ENCODE measurements at regions not wholly inside any gene's neighbourhood (a gene's known extent, or its start where the extent isn't known, plus 50 kb on each side); places are given as distances from the start of the nearest gene placed in this dataset.

DNA sequence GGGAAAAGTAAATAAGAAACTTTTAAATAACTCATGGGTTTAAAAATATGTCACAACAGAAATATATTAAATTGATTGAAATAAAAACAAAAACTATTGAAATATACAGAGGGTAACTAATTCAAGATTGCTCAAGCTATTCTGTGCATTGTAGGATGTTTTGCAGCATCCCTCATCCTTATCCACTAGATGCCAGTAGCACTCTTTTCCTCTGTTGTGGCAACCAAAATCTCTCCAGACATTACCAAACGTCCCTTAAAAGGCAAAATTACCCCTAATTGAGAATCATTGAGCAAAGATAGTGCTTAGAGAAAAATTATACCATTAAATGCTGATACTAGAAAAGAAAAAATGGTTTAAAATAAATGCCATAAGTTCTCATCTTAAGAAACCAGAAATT is 682.6 kb downstream of the RWDD3 start:
- no peak for ATAC-seq (replicated peaks)
- no peak for DNase-seq
- H3K9me3 Mint-ChIP-seq: peaks cover 5 to 7% of the 10 kb centered on the region in 2 donors
- no peaks in the 10 kb centered on the region for H3K27me3 Mint-ChIP-seq
- H3K36me3 Mint-ChIP-seq: no peaks in the 10 kb centered on the region
- no peaks in the 10 kb centered on the region for H3K4me1 Mint-ChIP-seq
- no peak overlapping the region for H3K27ac Mint-ChIP-seq
- no peak overlapping the region for H3K4me3 Mint-ChIP-seq

- DNase-seq (no peak), ATAC-seq (replicated peaks) (no peak)
- Mint-ChIP-seq H3K36me3 (no peaks in the 10 kb centered on the region), H3K27ac (no peak overlapping the region), H3K4me3 (no peak overlapping the region), H3K27me3 (no peaks in the 10 kb centered on the region), H3K4me1 (no peaks in the 10 kb centered on the region), H3K9me3 (no peaks in the 10 kb centered on the region)
Measured at GRCh38 chr1:95924684-95925083, 690.7 kb downstream of the RWDD3 start.

- no peak overlapping the region for H3K4me3 Mint-ChIP-seq
- no peaks in the 10 kb centered on the region for H3K9me3 Mint-ChIP-seq
Measured at GRCh38 chr1:95926331-95926730, 692.3 kb downstream of the RWDD3 start.

DNA sequence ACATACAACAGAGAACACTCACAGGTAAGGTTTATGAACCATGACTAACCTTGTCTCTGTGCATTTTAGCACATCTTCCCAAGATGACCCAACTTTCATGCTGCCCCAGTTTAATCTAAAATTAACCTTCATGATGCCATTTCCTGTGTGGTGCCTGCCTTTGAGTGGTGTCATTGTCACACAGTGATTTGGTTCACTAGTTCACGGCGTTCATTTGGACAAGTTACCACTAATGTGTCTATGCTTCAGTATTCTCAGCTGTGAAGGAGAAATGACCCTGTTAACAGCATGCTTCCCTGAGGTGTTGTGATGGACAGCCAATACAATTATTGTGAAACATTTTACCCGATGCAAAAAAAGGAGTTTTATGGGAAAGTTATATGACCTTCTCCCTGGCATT is 693.1 kb downstream of the RWDD3 start:
- Mint-ChIP-seq H3K36me3 (no peaks in the 10 kb centered on the region), H3K4me3 (no peak overlapping the region), H3K9me3 (no peaks in the 10 kb centered on the region), H3K27me3 (no peaks in the 10 kb centered on the region), H3K4me1 (no peaks in the 10 kb centered on the region), H3K27ac (no peak overlapping the region)
- ATAC-seq (replicated peaks) (no peak), DNase-seq (no peak)

More at GRCh38 chr1:95926331-95926730, 692.3 kb downstream of the RWDD3 start:
- H3K27ac Mint-ChIP-seq: no peak overlapping the region
- no peaks in the 10 kb centered on the region for H3K36me3 Mint-ChIP-seq
- DNase-seq: no peak
- H3K4me1 Mint-ChIP-seq: no peaks in the 10 kb centered on the region
- ATAC-seq (replicated peaks): no peak
- H3K27me3 Mint-ChIP-seq: no peaks in the 10 kb centered on the region

GRCh38 chr1:95935719-95936118 is 701.7 kb downstream of the RWDD3 start:
- Mint-ChIP-seq H3K9me3 (peaks cover 3 to 4% of the 10 kb centered on the region in 2 donors), H3K27me3 (no peaks in the 10 kb centered on the region), H3K4me3 (no peak overlapping the region), H3K36me3 (no peaks in the 10 kb centered on the region), H3K4me1 (no peaks in the 10 kb centered on the region), H3K27ac (no peak overlapping the region)
- ATAC-seq (replicated peaks) (no peak), DNase-seq (no peak)

- ATAC-seq (replicated peaks) (no peak), DNase-seq (no peak)
- no peaks in the 10 kb centered on the region for H3K4me1 Mint-ChIP-seq
- H3K27ac Mint-ChIP-seq: no peak overlapping the region
- no peaks in the 10 kb centered on the region for H3K27me3 Mint-ChIP-seq
- no peak overlapping the region for H3K4me3 Mint-ChIP-seq
- H3K36me3 Mint-ChIP-seq: no peaks in the 10 kb centered on the region
- H3K9me3 Mint-ChIP-seq: peaks cover 2 to 4% of the 10 kb centered on the region in 2 donors
Measured at GRCh38 chr1:95941121-95941798, 707.2 kb downstream of the RWDD3 start.

GRCh38 chr1:95948023-95948422 is 714.0 kb downstream of the RWDD3 start:
- DNase-seq (no peak), ATAC-seq (replicated peaks) (no peak)
- H3K27ac Mint-ChIP-seq: no peak overlapping the region
- no peak overlapping the region for H3K4me3 Mint-ChIP-seq
- no peaks in the 10 kb centered on the region for H3K36me3 Mint-ChIP-seq
- H3K9me3 Mint-ChIP-seq: no peaks in the 10 kb centered on the region
- H3K4me1 Mint-ChIP-seq: no peaks in the 10 kb centered on the region
- no peaks in the 10 kb centered on the region for H3K27me3 Mint-ChIP-seq

GRCh38 chr1:95951371-95952102 is 717.5 kb downstream of the RWDD3 start:
- no peak overlapping the region for H3K4me3 Mint-ChIP-seq
- no peak overlapping the region for H3K27ac Mint-ChIP-seq
- no peaks in the 10 kb centered on the region for H3K36me3 Mint-ChIP-seq
- H3K9me3 Mint-ChIP-seq: no peaks in the 10 kb centered on the region
- H3K27me3 Mint-ChIP-seq: no peaks in the 10 kb centered on the region
- DNase-seq: no peak
- ATAC-seq (replicated peaks): no peak
- H3K4me1 Mint-ChIP-seq: no peaks in the 10 kb centered on the region

GRCh38 chr1:95953015-95953414 is 719.0 kb downstream of the RWDD3 start:
- no peaks in the 10 kb centered on the region for H3K27me3 Mint-ChIP-seq
- DNase-seq (no peak), ATAC-seq (replicated peaks) (no peak)

DNA sequence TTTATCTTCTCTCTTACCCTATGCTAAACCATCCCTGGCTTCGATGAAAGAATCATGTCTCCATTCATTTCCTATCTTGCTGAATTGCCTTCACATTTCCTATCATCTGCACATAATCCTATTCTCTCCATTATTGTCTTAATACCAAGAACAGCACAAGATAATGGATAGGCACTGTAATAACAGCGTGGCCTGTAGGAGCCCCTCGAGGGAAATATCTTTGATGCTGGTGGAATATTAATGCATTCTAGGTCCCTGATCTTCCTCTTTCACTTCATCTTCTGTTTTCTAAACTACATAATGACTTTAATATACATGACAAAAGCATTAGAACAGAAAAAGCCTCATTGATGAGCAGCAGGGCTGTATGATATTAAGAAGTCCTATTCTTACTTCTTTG is 720.6 kb downstream of the RWDD3 start:
- ATAC-seq (replicated peaks) (no peak), DNase-seq (no peak)
- no peaks in the 10 kb centered on the region for H3K36me3 Mint-ChIP-seq
- H3K27ac Mint-ChIP-seq: no peak overlapping the region
- no peaks in the 10 kb centered on the region for H3K4me1 Mint-ChIP-seq
- no peaks in the 10 kb centered on the region for H3K27me3 Mint-ChIP-seq
- peaks cover 1 to 4% of the 10 kb centered on the region in 2 donors for H3K9me3 Mint-ChIP-seq
- H3K4me3 Mint-ChIP-seq: no peak overlapping the region

More at GRCh38 chr1:95953015-95953414, 719.0 kb downstream of the RWDD3 start:
- Mint-ChIP-seq H3K36me3 (no peaks in the 10 kb centered on the region), H3K9me3 (no peaks in the 10 kb centered on the region), H3K27ac (no peak overlapping the region), H3K4me3 (no peak overlapping the region), H3K4me1 (no peaks in the 10 kb centered on the region)

DNA sequence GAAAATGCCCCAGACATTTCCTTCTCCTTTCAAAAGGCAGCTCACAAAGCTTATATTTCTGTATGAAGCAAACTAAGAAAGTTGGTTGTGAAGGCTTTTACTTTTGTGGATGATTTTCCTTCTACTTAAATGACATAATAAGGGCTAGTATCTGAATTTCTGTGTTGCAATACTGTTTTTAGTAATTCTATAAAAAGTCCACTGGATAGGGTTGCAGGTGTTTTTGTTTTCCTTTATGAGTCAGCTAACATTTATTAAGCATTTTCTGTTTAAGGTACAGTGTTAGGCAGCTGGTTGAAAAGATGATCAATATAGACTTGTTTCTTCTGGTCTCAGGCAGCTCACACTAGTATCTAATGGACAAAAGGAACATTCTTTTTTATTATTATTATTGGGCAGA is 722.2 kb downstream of the RWDD3 start:
- Mint-ChIP-seq H3K4me3 (no peak overlapping the region), H3K9me3 (peaks cover 3 to 4% of the 10 kb centered on the region in 2 donors)

DNA sequence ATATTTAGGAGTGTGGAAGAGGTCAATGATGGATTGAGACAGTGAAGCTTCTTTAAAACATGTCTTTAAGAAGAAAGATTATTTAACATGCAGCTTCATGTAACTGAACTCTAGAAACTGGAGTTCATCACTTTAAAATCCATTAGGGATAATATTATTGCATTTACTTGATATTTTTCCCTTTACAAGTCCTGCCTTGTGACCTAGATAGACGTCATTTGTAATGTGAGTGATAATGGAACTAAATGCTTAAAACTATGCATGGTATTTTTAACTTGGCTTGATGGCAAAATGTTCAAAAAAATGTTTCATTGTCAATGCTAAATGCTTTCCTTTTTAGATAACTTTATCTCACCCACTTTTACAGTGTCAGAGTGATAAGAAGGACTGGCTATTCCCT is 723.7 kb downstream of the RWDD3 start:
- Mint-ChIP-seq H3K9me3 (peaks cover 3 to 7% of the 10 kb centered on the region in 2 donors), H3K27me3 (no peaks in the 10 kb centered on the region), H3K4me1 (no peaks in the 10 kb centered on the region), H3K4me3 (no peak overlapping the region), H3K27ac (no peak overlapping the region), H3K36me3 (no peaks in the 10 kb centered on the region)
- no peak for DNase-seq
- no peak for ATAC-seq (replicated peaks)

More for the DNA sequence above, 722.2 kb downstream of the RWDD3 start:
- Mint-ChIP-seq H3K27me3 (no peaks in the 10 kb centered on the region), H3K27ac (no peak overlapping the region), H3K36me3 (no peaks in the 10 kb centered on the region), H3K4me1 (no peaks in the 10 kb centered on the region)
- ATAC-seq (replicated peaks): no peak
- no peak for DNase-seq

- no peak for ATAC-seq (replicated peaks)
Measured at GRCh38 chr1:95966866-95967265, 732.9 kb downstream of the RWDD3 start.

DNA sequence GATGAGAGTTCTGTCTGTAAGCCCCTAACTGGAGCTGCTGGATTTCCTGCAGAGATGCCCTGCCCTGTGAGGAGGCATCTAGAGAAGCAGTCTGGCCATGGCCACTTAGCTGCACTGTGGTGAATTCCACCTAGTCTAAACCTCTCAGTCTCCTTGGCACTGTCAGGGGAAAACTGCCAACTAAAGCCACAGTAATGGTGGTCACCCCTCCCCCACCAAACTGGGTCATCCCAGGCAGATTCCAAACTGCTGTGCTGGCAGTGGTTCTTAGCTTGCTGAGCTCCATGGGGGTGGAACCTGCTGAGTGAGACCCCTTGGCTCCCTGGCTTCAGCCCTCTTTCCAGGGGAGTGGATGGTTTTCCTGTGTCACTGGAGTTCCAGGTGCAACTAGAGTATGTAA is 740.6 kb downstream of the RWDD3 start:
- Mint-ChIP-seq H3K4me1 (no peaks in the 10 kb centered on the region), H3K27ac (no peak overlapping the region), H3K27me3 (no peaks in the 10 kb centered on the region), H3K9me3 (peaks cover 4 to 22% of the 10 kb centered on the region in 2 donors), H3K36me3 (no peaks in the 10 kb centered on the region), H3K4me3 (no peak overlapping the region)
- ATAC-seq (replicated peaks) (no peak), DNase-seq (no peak)

More at GRCh38 chr1:95966866-95967265, 732.9 kb downstream of the RWDD3 start:
- Mint-ChIP-seq H3K36me3 (no peaks in the 10 kb centered on the region), H3K4me3 (no peak overlapping the region), H3K27ac (no peak overlapping the region), H3K4me1 (no peaks in the 10 kb centered on the region), H3K27me3 (no peaks in the 10 kb centered on the region), H3K9me3 (peaks cover 6 to 14% of the 10 kb centered on the region in 2 donors)
- no peak for DNase-seq

GRCh38 chr1:95982711-95983110 is 738.9 kb upstream of the PTBP2 start:
- H3K4me1 Mint-ChIP-seq: no peaks in the 10 kb centered on the region

More at GRCh38 chr1:95982711-95983110, 738.9 kb upstream of the PTBP2 start:
- H3K9me3 Mint-ChIP-seq: no peaks in the 10 kb centered on the region
- H3K36me3 Mint-ChIP-seq: no peaks in the 10 kb centered on the region
- no peak overlapping the region for H3K27ac Mint-ChIP-seq
- no peaks in the 10 kb centered on the region for H3K27me3 Mint-ChIP-seq
- DNase-seq (no peak), ATAC-seq (replicated peaks) (no peak)
- H3K4me3 Mint-ChIP-seq: no peak overlapping the region

Measured in stimulated activated naive B cell treated with anti-CD40 and anti-IgM and Interleukin-4, amounts not matched to agents 10 μg/mL and 1 μg/mL and 100 μg/mL, for 72 hours (primary cell).